Transverse colon (tissue), 4 donors: ENCODE measurements at regions not wholly inside any gene's neighbourhood (a gene's known extent, or its start where the extent isn't known, plus 50 kb on each side); places are given as distances from the start of the nearest gene placed in this dataset.

ENCODE experiments used
- EP300 ChIP-seq: sonication (generic); formaldehyde crosslinking; IDR thresholded peaks from one replicate; pipeline ENCODE4 v1.6.1; 2017; ENCODE audit warnings: antibody characterized with exemption, low read depth
- POLR2A ChIP-seq: fragments of 450-650 bp; IDR thresholded peaks from one replicate; pipeline ENCODE4 v1.6.1; 2016; ENCODE audit warnings: antibody characterized with exemption, mild to moderate bottlenecking, moderate library complexity
- POLR2AphosphoS5 ChIP-seq, 3 donors: sonication (generic); formaldehyde crosslinking; IDR thresholded peaks; one replicate each; pipeline ENCODE4 v1.6.1; 2016; ENCODE audit warnings: antibody characterized with exemption in 3 of 3
- TF ChIP-seq, protein P1 (sequence below), 5 experiments: fragments of 200-600 bp in 3 of 5; fragments of 450-650 bp in 2 of 5; sonication (generic) in 3 of 5; IDR thresholded peaks; 1 replicate in 2 of 5; 2 replicates in 3 of 5; pipeline ENCODE4 v1.5.1; 2016 to 2017; ENCODE audit warnings: antibody characterized with exemption in 5 of 5, inconsistent platforms in 3 of 5, mild to moderate bottlenecking in 2 of 5, moderate library complexity in 1 of 5

DNA sequence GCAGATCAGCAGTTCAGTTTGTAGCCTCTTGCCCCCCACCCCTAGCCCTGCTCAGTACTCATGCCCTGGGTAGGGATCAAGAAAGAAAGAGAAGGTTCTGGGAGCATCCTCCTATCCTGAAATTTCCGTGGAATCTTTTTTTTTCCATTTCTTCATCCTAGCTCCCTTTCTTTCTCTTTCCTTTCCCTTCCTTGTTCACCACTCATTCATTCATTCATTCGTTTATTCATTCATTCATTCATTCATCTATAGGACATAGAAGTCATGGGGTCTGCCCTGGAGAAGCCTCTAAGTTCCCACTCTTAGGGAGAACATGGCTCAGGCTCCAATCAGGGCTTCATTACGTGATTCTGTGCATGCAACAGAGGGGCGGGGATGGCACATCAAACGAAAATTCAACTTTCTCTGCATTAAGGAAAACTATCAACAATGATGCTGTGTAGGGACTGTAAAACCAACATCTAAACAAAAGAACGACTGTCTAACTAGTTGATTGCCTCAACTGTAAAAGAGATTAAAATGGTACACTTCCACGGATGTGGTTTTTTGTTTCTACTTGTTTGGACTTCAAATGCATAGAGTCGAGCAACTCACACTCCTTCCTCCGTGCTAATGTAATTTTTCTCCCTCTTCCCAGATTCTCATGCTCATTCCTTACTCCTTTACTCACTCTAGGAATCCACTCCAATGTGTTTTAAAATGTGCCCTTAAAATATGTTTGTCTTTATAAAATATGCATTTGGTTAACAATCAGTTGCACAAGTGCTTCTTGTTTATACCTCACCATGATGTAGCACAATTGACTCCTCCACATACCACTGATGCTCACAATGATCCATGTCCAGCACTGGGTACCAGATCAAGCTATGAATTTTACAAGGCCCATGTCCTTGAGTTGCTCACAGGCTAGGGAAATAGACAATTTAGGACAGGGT, 101.2 kb upstream of the SLC2A1 start:
- TF ChIP-seq POLR2A (no peak), EP300 (no peak), POLR2AphosphoS5 (IDR thresholded peaks at IDR 0.05) (no peak)
- TF ChIP-seq, protein P1, sequence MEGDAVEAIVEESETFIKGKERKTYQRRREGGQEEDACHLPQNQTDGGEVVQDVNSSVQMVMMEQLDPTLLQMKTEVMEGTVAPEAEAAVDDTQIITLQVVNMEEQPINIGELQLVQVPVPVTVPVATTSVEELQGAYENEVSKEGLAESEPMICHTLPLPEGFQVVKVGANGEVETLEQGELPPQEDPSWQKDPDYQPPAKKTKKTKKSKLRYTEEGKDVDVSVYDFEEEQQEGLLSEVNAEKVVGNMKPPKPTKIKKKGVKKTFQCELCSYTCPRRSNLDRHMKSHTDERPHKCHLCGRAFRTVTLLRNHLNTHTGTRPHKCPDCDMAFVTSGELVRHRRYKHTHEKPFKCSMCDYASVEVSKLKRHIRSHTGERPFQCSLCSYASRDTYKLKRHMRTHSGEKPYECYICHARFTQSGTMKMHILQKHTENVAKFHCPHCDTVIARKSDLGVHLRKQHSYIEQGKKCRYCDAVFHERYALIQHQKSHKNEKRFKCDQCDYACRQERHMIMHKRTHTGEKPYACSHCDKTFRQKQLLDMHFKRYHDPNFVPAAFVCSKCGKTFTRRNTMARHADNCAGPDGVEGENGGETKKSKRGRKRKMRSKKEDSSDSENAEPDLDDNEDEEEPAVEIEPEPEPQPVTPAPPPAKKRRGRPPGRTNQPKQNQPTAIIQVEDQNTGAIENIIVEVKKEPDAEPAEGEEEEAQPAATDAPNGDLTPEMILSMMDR (IDR thresholded peaks at IDR 0.05) = no peak
